ENCODE measurements at regions not wholly inside any gene's neighbourhood (a gene's known extent, or its start where the extent isn't known, plus 50 kb on each side); places are given as distances from the start of the nearest gene placed in this dataset.
"Not testable (repeated sequence)": the region's sequence is repeated elsewhere in the genome, so short reads cannot be mapped to it uniquely, and the experiment has no call there.

- intact Hi-C loops (cut with DNase I; ENCODE audit: low total_unique reads): no loop called here
- H3K4me3 ChIP-seq: no peak overlapping the region
- H3K27me3 ChIP-seq: no peaks in the 10 kb centered on the region
- DNase-seq: no peak
- no peaks in the 10 kb centered on the region for H3K9me3 ChIP-seq
- 82% methylated on average over 17 of the region's 22 CpGs; no CpG with 5 or more reads in 1 of the 2 donors for WGBS, 2 donors
- no peak for TF ChIP-seq CTCF (IDR thresholded peaks at IDR 0.05)
- no peak for TF ChIP-seq POLR2A (IDR thresholded peaks at IDR 0.05)
- H3K4me1 ChIP-seq: no peaks in the 10 kb centered on the region
- no peak overlapping the region for H3K27ac ChIP-seq
- no peaks in the 10 kb centered on the region for H3K36me3 ChIP-seq (ENCODE audit: low read depth, missing control alignments)
Observed at GRCh38 chr13:22938576-22938975, 242.2 kb upstream of the SGCG start.

- Histone ChIP-seq H3K36me3 (ENCODE audit: low read depth, missing control alignments) (no peaks in the 10 kb centered on the region), H3K4me1 (no peaks in the 10 kb centered on the region), H3K4me3 (no peak overlapping the region), H3K27me3 (no peaks in the 10 kb centered on the region), H3K27ac (no peak overlapping the region), H3K9me3 (no peaks in the 10 kb centered on the region)
- DNase-seq: no peak
- intact Hi-C loops (cut with DNase I; ENCODE audit: low total_unique reads): no loop called here
- no peak for TF ChIP-seq POLR2A (IDR thresholded peaks at IDR 0.05)
- TF ChIP-seq CTCF (IDR thresholded peaks at IDR 0.05): no peak
- WGBS, 2 donors: 83 to 86% methylated on average over 1 to 3 of the region's 3 CpGs
Observed at GRCh38 chr13:22939157-22939556, 241.6 kb upstream of the SGCG start.

- Histone ChIP-seq H3K27me3 (no peaks in the 10 kb centered on the region), H3K36me3 (ENCODE audit: low read depth, missing control alignments) (no peaks in the 10 kb centered on the region), H3K27ac (no peak overlapping the region), H3K4me1 (no peaks in the 10 kb centered on the region), H3K9me3 (no peaks in the 10 kb centered on the region), H3K4me3 (no peak overlapping the region)
- WGBS, 2 donors: 81% methylated on average over 10 of the region's 11 CpGs; no CpG with 5 or more reads in 1 of the 2 donors
- no peak for TF ChIP-seq CTCF (IDR thresholded peaks at IDR 0.05)
- TF ChIP-seq POLR2A (IDR thresholded peaks at IDR 0.05): no peak
- intact Hi-C loops (cut with DNase I; ENCODE audit: low total_unique reads): no loop called here
- no peak for DNase-seq
Observed at GRCh38 chr13:22940090-22940710, 240.6 kb upstream of the SGCG start.

GRCh38 chr13:22940736-22941135 is 240.0 kb upstream of the SGCG start:
- WGBS, 2 donors: 90 to 91% methylated on average over 14 of the region's 14 CpGs
- Histone ChIP-seq H3K36me3 (ENCODE audit: low read depth, missing control alignments) (no peaks in the 10 kb centered on the region), H3K27ac (no peak overlapping the region), H3K27me3 (no peaks in the 10 kb centered on the region), H3K9me3 (no peaks in the 10 kb centered on the region), H3K4me3 (no peak overlapping the region), H3K4me1 (no peaks in the 10 kb centered on the region)
- intact Hi-C loops (cut with DNase I; ENCODE audit: low total_unique reads): no loop called here
- TF ChIP-seq POLR2A (IDR thresholded peaks at IDR 0.05): no peak
- no peak for DNase-seq

- H3K9me3 ChIP-seq; H3K4me1 ChIP-seq; intact Hi-C loops (cut with DNase I; ENCODE audit: low total_unique reads); H3K27me3 ChIP-seq; H3K36me3 ChIP-seq (ENCODE audit: low read depth, missing control alignments); DNase-seq; H3K4me3 ChIP-seq; H3K27ac ChIP-seq: not testable (repeated sequence)
- 85 to 88% methylated on average over 6 of the region's 8 CpGs for WGBS, 2 donors
Observed at GRCh38 chr13:22941495-22941894, 239.3 kb upstream of the SGCG start.

GRCh38 chr13:22942831-22943230 is 237.9 kb upstream of the SGCG start:
- H3K9me3 ChIP-seq; H3K27ac ChIP-seq; H3K27me3 ChIP-seq; H3K4me3 ChIP-seq; H3K36me3 ChIP-seq (ENCODE audit: low read depth, missing control alignments); intact Hi-C loops (cut with DNase I; ENCODE audit: low total_unique reads); DNase-seq; H3K4me1 ChIP-seq: not testable (repeated sequence)
- WGBS, 2 donors: 91 to 92% methylated on average over 8 to 14 of the region's 14 CpGs

Data from testis (tissue), 2 donors.